Lung microvascular endothelial cell (primary cell): ENCODE measurements at regions not wholly inside any gene's neighbourhood (a gene's known extent, or its start where the extent isn't known, plus 50 kb on each side); places are given as distances from the start of the nearest gene placed in this dataset.

Experiments
- DNase-seq, 2 donors: peaks; one replicate each; pipeline versions ENCODE4 v3.0.0 to v3.0.0-alpha.2; 2010; ENCODE audit warnings: low read depth in 2 of 2

- DNase-seq: no peak
These were observed 330.2 kb upstream of the NOVA1 start for GRCh38 chr14:26928019-26928418.

DNA sequence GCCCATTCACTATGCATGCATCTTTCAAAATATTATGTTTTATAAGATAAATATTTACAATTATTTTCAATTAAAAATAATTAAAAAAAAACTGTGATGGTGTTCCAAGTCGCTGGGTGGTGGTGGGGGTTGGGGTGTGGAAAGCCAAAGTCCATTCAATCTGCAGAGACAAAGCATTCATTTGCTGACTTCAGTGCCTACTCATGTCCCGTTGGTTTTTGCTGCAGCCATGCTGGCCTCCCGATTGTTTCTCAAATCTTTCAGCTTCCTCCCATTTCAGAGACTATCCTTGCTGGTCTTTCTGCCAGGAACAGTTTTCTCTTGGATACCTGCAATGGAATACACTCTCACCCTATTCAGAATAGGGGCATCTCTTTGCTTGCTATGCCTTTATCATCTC lies 331.5 kb upstream of the NOVA1 start:
- no peak for DNase-seq

DNA sequence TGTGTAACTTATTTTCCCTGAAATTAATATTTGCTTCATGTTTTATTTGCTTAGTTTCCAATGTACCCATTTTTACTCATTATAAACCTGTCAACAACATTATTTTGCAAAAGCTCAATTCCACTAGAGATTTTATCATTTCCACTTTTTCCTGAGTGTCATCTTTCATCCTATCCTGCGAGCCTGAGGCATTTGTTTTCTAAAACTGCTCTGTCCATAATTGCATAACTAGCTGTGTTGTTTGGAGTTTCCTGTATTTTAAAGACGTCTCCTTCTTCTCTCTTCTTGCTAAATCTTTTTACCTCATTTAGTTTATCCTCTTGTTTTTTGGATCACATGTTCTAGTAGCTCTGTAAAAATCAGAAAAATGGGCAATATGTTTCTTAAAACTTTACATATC lies 332.7 kb upstream of the NOVA1 start:
- DNase-seq: no peak

- DNase-seq: no peak
These were observed 334.8 kb upstream of the NOVA1 start for GRCh38 chr14:26932606-26933005.

GRCh38 chr14:26933431-26933830 lies 335.6 kb upstream of the NOVA1 start:
- DNase-seq: no peak

- DNase-seq: no peak
These were observed 336.3 kb upstream of the NOVA1 start for GRCh38 chr14:26934151-26934550.

DNA sequence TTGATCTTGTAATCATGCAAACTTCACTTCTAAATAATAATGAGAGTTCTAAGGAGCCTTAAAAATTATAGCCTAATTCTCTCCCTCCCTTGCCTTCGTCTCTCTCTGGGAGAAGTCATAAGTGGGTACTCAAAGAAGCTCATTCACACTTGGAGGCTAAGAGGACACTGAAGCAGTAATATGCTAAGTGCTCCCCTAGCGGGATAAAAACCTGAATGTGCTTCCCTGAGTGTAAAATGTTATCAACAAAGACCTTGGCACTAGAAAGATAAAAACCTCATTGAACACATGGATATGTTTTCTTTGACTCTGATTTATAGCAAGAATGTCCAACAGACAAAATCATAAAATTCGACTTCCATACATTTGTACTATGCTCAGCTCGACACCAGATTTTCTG lies 337.9 kb upstream of the NOVA1 start:
- no peak for DNase-seq

GRCh38 chr14:26938054-26938453 lies 340.2 kb upstream of the NOVA1 start:
- no peak for DNase-seq

- DNase-seq: no peak
These were observed 341.9 kb upstream of the NOVA1 start for GRCh38 chr14:26939755-26940154.

DNA sequence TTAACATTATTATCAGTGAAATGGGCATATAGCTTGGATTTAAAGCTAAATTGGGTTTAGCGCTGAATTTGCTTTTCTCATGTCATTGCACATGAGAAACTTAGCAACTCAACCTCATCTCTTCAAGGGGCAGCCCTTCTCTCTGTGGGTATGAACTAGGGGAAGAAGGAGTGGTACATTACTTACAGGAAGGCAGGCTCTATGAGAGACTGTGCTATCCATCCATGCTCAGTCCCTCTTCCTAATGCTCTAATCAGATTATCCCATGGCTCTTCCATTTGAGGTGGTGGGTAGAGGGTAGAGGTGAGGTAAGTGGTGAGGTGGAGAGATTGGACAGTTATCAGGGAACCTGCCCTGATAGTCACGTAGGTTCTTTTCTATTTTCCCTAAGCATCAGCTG lies 343.7 kb upstream of the NOVA1 start:
- no peak for DNase-seq

- no peak for DNase-seq
These were observed 349.4 kb upstream of the NOVA1 start for GRCh38 chr14:26947265-26947664.

DNA sequence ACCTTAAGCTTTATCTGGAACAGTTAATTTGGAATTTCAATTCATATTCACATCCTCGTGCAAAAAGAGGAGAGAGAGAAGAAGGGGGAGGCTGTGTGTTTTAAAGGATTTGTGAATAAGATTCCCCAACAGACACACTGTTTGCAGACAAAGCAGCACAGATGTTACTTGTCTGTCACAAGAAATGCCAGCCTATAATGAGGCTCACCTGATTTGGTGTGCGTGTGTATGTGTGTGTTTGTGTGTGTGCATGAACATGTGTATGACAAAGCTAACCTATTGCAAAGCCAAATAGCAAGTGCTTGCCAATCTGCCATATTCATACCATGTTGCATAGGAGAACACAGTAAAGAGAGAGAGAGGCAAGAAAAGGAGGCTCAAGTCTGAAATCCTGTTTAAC lies 361.6 kb upstream of the NOVA1 start:
- no peak for DNase-seq

GRCh38 chr14:26959972-26960660 lies 362.3 kb upstream of the NOVA1 start:
- DNase-seq: no peak

GRCh38 chr14:26963711-26964110 lies 365.9 kb upstream of the NOVA1 start:
- DNase-seq: no peak

DNA sequence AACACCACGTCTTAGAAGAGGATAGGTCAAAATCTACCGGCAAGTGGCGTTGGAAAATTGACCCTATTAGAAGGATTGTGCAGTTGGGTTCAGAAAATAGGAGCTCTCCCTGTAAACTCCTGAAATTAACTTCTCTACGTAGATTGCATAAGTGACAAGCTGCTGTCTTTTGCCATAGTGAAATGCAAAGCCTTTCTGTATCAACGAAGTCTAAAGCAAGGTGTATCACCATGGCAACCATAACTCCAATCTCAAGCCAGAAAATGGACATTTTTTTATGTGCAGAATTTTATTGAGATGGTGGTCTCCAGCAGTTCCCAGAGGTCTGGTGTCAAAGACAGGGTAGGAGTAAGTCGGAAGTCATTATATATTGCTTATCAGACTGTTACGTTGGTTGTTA lies 367.7 kb upstream of the NOVA1 start:
- DNase-seq: no peak

- peak in 1 of 2 donors; percentile 3 for DNase-seq
These were observed 369.1 kb upstream of the NOVA1 start for GRCh38 chr14:26966908-26967307.

GRCh38 chr14:26974965-26975364 lies 377.1 kb upstream of the NOVA1 start:
- DNase-seq: no peak

DNA sequence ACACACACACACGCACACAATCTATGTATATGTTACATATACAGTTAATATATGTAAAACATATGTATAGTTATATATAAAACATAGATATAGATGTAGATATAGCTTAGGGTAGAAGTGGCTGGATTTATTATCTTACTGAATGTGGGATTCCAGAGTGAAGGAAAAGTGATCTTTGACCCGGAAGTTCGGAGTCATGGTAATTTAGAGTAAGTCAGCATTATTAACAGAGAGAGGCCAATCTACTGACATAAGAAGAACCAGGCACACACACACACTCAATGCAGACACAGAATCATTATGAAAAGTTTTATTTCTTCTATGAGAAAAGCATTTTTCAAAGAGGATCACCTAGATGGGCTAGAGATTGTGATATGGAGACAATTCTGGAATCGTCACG lies 384.2 kb upstream of the NOVA1 start:
- no peak for DNase-seq

DNA sequence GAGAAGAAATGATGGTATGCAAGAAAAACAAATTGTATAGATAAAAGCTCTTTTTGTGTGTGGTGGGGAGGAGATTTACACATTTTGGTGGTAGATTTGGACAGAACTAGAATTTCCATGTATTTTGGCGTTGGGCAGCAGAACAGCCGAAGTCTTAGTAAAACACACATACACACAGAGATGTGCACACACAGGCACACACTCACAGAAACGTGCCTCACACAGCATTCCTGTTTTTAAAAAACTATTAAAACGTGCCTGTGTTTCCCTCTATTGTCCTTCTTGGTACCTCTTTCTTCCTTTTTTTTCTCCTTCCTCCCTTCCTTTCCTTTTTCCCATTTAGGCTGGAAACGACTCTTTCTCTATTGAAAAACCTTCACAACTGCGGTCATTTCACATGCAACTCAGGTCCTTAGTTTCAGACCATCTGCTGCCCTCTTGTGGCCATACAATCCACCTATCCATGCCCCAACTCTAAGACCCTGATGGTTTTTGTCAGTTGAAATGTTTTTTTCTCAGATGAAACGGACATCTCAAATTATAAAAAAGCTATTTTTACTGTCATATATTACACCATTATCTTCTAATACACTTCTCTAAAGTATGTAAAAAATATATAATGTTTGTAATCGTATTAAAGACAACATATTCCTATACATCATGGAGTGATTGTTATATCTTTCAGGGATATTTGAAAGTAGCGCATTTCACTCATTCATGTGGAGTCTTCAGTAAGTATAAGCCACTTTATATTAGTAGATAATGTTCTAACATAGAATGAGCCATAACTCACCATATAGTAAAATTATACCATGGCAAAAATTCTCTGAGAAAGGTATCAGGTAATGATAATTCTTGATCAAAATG lies 386.7 kb upstream of the NOVA1 start:
- DNase-seq: peak; percentile 60 to 68

- no peak for DNase-seq
These were observed 390.0 kb upstream of the NOVA1 start for GRCh38 chr14:26987744-26988363.

- DNase-seq: no peak
These were observed 393.1 kb upstream of the NOVA1 start for GRCh38 chr14:26990946-26991345.

- DNase-seq: no peak
These were observed 394.7 kb upstream of the NOVA1 start for GRCh38 chr14:26992403-26993115.
